ENCODE measurements at regions not wholly inside any gene's neighbourhood (a gene's known extent, or its start where the extent isn't known, plus 50 kb on each side); places are given as distances from the start of the nearest gene placed in this dataset.

GRCh38 chr18:38587571-38587970 lies 1022.0 kb upstream of the CELF4 start:
- Histone ChIP-seq H3K9me3 (ENCODE audit: low read length) (no peaks in the 10 kb centered on the region), H3K9ac (ENCODE audit: low read length) (no peak overlapping the region), H3K79me2 (ENCODE audit: insufficient read depth, low read length) (no peaks in the 10 kb centered on the region), H3K27ac (ENCODE audit: low read depth, low read length, poor library complexity, severe bottlenecking) (no peak overlapping the region), H3K4me1 (ENCODE audit: insufficient read depth, low read length, severe bottlenecking) (no peaks in the 10 kb centered on the region), H4K20me1 (ENCODE audit: insufficient read depth, low read length) (no peaks in the 10 kb centered on the region), H2AFZ (ENCODE audit: low read length) (no peak overlapping the region), H3K4me3 (ENCODE audit: low read depth, low read length, poor library complexity, severe bottlenecking) (no peak overlapping the region), H3F3A (ENCODE audit: insufficient read depth, low read length) (no peaks in the 10 kb centered on the region), H3K27me3 (ENCODE audit: insufficient read depth, low read length) (no peaks in the 10 kb centered on the region), H3K36me3 (ENCODE audit: insufficient read depth, low read length) (no peaks in the 10 kb centered on the region), H3K9me2 (ENCODE audit: low read depth, low read length) (no peaks in the 10 kb centered on the region), H3K4me2 (ENCODE audit: low read length) (no peak overlapping the region)
- TF ChIP-seq CTCF (IDR thresholded peaks at IDR 0.05; ENCODE audit: low read length) (no peak), EZH2 (IDR thresholded peaks at IDR 0.05; ENCODE audit: borderline replicate concordance, low read length) (no peak)

GRCh38 chr18:38586327-38586726 lies 1020.7 kb upstream of the CELF4 start:
- Histone ChIP-seq H2AFZ (ENCODE audit: low read length) (no peak overlapping the region), H3K27ac (ENCODE audit: low read depth, low read length, poor library complexity, severe bottlenecking) (no peak overlapping the region), H3F3A (ENCODE audit: insufficient read depth, low read length) (no peaks in the 10 kb centered on the region)

GRCh38 chr18:38579764-38580163 lies 1014.2 kb upstream of the CELF4 start:
- Histone ChIP-seq H3K79me2 (ENCODE audit: insufficient read depth, low read length) (no peaks in the 10 kb centered on the region), H3F3A (ENCODE audit: insufficient read depth, low read length) (no peaks in the 10 kb centered on the region), H3K27ac (ENCODE audit: low read depth, low read length, poor library complexity, severe bottlenecking) (no peak overlapping the region), H2AFZ (ENCODE audit: low read length) (no peak overlapping the region), H3K9me3 (ENCODE audit: low read length) (no peaks in the 10 kb centered on the region), H3K4me2 (ENCODE audit: low read length) (no peak overlapping the region), H4K20me1 (ENCODE audit: insufficient read depth, low read length) (no peaks in the 10 kb centered on the region), H3K9ac (ENCODE audit: low read length) (no peak overlapping the region), H3K36me3 (ENCODE audit: insufficient read depth, low read length) (no peaks in the 10 kb centered on the region), H3K4me1 (ENCODE audit: insufficient read depth, low read length, severe bottlenecking) (no peaks in the 10 kb centered on the region), H3K4me3 (ENCODE audit: low read depth, low read length, poor library complexity, severe bottlenecking) (no peak overlapping the region), H3K27me3 (ENCODE audit: insufficient read depth, low read length) (no peaks in the 10 kb centered on the region), H3K9me2 (ENCODE audit: low read depth, low read length) (no peaks in the 10 kb centered on the region)
- TF ChIP-seq EZH2 (IDR thresholded peaks at IDR 0.05; ENCODE audit: borderline replicate concordance, low read length) (no peak), CTCF (IDR thresholded peaks at IDR 0.05; ENCODE audit: low read length) (no peak)

More at GRCh38 chr18:38586327-38586726, 1020.7 kb upstream of the CELF4 start:
- Histone ChIP-seq H3K9me2 (ENCODE audit: low read depth, low read length) (no peaks in the 10 kb centered on the region), H4K20me1 (ENCODE audit: insufficient read depth, low read length) (no peaks in the 10 kb centered on the region), H3K27me3 (ENCODE audit: insufficient read depth, low read length) (no peaks in the 10 kb centered on the region), H3K4me1 (ENCODE audit: insufficient read depth, low read length, severe bottlenecking) (no peaks in the 10 kb centered on the region), H3K4me2 (ENCODE audit: low read length) (no peak overlapping the region), H3K79me2 (ENCODE audit: insufficient read depth, low read length) (no peaks in the 10 kb centered on the region), H3K36me3 (ENCODE audit: insufficient read depth, low read length) (no peaks in the 10 kb centered on the region), H3K9ac (ENCODE audit: low read length) (no peak overlapping the region), H3K4me3 (ENCODE audit: low read depth, low read length, poor library complexity, severe bottlenecking) (no peak overlapping the region), H3K9me3 (ENCODE audit: low read length) (no peaks in the 10 kb centered on the region)
- TF ChIP-seq EZH2 (IDR thresholded peaks at IDR 0.05; ENCODE audit: borderline replicate concordance, low read length): no peak
- TF ChIP-seq CTCF (IDR thresholded peaks at IDR 0.05; ENCODE audit: low read length): no peak
